Activated naive CD4-positive, alpha-beta T cell (primary cell): ENCODE measurements at regions not wholly inside any gene's neighbourhood (a gene's known extent, or its start where the extent isn't known, plus 50 kb on each side); places are given as distances from the start of the nearest gene placed in this dataset.
A peak's percentile ranks its signal among the peaks of the same experiment; 100 is the strongest.
"Not testable (repeated sequence)": the region's sequence is repeated elsewhere in the genome, so short reads cannot be mapped to it uniquely, and the experiment has no call there.

Experiments
- DNase-seq, 4 experiments: peaks; one replicate each; lab custom pipeline; 2025; lab: John Stamatoyannopoulos, UW

DNA sequence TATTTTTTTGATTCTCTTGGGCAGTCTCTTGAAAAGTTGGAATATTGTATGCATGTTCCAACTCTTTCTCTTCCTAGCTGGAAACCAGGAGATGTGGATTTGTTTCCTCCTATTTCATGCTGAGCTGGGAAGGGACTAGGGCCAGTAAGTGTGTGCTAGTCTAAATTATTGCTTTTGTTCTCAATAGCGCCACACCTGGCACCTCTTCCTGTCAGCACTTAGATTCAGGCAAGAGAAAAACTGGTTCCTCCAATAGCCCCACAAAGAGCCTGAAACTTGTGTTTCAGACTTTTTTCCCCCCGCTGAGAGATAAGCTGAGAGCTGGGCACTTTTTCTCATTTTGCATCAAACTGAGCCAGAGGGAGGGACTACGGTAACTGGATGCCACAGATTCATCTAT lies 353.4 kb downstream of the OLFM4 start:
- no peak for DNase-seq

DNA sequence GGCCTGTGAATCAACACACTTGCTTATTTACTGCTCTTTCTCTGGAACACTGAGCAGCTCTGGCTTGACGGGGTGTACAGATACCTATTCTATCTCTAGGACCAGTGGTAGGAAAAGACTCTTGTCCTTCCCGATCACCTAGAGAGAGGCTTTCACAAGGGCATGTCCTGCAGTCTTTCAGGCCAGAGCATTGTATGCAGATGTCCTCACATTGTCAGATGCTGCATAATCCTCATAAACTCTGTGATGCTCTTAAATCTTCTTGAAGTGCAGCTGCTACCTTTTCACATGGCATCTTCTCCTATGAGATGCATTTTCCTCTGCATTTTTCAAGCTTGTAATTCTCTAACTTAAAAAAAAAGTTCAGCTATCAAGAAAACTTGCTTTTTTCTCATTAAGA lies 369.4 kb downstream of the OLFM4 start:
- no peak for DNase-seq

DNA sequence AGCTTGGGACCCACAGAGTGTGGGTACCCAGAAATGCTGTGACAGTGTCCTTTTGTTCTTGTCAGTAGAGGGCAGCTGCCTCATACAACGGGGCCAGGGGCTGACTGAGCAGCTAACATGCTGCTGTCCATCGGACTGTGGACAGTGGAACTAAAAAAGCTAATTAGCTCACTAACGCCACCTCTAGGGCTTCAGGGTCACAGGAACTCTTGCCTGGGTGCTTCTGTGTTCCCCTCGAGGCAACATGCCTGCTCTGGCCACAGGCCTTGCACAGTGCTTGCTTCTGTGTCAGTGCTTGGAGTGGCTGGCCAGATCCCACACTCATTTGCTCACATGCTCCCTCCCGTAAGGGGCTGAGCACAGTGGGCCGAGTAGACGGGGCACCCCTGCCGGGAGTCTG lies 377.0 kb downstream of the OLFM4 start:
- DNase-seq = peak in 1 of 4 experiments; percentile 4

DNA sequence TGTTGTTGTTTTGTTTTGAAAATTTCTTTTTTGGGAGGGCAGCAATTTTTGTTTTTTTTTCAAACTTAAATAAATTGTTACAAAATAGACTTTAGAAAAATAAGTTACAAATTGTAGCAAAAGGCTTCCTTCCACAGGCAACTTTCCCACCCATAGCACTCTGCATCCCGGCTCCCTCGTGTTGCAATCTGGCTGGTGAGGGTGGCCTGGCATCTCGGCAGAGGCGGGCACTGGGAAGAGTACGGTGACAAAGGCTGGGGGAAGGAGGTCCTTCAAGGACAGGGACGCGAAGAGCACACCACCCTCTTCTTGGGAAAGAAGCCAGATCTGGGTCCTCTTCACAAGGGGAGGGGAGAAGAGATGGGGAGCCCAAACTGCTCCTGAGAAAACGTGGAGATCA lies 379.7 kb downstream of the OLFM4 start:
- no peak for DNase-seq

DNA sequence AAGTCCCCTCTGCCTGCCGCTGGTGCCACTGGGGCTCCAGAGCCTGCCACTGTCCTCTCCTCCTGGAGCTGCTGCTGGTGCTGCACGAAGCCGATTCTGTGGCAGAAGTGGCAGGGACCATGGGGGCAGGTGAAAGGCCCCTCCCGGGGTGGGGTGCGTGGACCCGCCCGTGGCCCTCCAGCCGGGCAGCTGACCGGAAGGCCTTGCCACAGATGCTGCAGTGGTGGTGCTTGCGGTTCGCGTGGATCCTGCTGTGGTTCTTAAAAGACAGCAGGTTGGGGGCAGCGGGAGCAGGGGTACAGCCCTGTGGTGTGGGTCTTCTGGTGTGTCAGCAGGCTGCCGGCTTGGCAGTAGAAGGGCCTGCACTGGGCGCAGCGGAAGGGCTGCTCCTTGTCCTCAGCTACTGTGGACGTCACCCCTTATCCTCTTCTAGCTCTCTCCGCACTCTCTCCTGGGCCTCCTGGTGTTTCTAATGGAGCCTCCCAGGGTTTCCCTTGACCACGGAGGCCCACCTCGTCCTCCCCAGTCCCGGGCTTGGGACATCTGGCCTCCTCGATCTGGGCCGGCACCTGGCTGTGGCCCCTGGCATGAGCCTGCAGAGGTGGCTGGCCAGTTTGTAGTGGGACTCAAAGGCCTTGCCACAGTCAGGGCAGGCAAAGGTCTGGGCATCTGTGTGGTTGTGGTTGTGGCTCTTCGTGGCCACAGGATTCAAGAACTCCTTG lies 380.4 kb downstream of the OLFM4 start:
- DNase-seq = no peak

DNA sequence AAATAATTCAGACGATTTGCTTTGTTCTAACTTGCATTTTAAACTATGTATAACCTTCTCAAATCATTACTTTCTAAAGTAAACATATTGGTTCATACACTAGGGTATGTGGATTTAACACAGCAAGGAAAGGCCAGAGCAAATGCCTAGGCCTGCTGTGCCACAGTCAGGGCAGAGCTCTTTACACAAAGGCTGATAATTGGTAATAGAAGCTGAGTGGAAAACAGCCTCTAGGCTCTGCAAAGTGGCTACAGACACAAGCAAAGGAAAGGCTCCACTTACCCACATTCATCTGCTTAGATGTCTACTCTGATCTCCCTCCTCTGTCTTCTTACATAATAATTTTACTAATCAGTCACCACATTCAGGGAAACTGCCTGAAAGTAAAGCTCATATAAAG lies 382.9 kb downstream of the OLFM4 start:
- DNase-seq = no peak

DNA sequence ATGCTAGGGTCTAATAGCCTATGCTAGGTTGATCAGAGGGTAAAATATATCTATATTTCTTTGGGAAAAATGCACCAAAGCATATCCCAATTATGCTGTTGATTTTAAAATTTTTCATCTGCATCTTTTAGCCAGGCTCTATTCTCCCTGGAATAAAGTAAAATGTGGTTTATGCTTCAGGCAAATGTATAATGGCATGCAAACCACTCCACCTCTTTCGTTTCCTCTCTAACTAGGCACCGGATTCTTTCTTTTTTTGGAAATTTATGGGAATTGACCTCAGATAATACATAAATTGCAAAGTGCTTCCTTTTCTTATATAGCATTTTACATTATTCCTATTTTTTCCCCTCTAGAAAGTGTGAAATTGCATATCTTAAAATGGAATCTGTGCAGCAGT lies 386.5 kb downstream of the OLFM4 start:
- no peak for DNase-seq

DNA sequence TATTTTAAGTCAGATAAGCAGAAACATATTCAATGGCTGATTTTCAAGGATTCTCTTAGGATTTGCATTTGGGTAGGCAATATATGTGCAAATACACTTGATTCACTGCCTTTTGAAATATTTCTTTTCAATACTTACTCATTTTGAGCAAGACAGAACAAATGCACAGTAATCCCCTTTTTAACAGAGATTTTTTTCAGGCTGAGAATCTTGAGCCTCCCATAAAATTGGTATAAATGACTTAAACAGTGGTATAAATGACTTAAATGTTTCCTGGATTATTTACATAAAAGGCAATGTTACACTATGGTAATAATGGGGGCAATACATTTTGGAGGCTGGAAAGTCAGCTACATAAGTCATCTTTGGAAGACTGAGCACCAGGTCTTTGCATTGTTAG lies 389.0 kb downstream of the OLFM4 start:
- DNase-seq = no peak

DNA sequence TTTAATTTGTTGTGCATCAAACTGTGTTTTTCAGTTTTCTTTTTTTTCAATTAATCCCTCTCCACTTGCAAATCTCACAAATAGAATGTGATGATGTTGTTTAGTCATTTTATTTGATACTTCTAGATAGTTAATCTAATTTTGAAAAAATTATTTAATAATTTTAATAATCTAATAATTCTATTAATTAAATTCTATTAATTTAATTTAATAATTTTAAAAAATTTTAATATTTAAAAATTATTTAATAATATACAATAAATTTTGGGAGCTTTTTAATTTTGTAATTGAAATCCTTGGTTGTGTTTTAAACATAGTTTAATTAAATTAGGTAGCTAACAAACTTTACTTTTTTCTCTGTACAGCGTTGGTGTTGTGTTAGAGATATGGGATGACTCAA lies 393.8 kb downstream of the OLFM4 start:
- DNase-seq = no peak

DNA sequence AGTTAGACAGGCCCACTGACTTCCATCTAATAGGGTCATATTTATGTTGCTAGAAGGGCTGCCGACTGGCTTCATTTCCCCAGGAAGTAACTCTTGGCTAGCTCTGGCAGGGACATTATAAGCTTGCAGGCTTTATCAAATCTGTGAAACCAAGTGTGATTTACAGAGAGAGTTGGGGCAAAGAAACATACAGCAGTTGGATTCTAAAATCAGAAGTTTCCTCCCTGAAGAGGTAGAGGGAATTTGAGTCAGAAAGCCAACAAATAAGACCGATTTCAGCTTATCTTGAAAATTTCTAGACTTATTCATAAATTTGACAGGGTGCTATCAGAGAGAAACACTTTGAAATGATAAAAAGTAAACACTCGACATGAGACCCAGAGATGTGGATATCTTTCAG lies 407.8 kb downstream of the OLFM4 start:
- DNase-seq = no peak

DNA sequence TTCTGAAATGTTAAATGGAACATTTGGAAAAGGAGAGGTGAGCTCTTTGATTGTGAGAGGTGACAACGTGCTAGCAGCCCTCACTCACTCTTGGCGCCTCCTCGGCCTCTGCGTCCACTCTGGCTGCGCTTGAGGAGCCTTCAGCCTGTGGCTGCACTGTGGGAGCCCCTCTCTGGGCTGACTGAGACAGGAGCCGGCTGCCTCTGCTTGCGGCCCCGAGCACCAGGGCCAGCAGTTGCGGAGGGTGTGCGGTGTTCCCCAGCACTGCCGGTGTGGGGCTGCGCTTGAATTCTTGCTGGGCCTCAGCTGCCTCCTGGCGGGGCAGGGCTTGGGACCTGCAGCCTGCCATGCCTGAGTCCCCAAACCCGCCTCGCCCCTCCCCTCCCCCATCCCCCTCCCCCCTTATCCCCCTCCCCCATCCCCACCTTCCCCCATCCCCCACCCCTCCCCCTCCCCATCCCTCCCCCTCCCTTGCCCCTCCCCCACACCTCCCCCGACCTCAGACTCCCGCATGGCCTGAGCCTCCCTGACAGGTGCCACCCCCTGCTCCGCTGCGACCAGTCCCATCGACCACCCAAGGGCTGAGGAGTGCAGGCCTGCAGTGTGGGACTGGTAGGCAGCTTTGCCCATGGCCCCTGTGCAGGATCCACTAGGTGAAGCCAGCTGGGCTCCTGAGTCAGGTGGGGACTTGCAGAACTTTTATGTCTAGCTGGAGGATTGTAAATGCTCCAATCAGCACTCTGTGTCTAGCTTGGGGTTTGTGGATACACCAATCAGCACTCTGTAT lies 411.0 kb downstream of the OLFM4 start:
- DNase-seq = no peak

DNA sequence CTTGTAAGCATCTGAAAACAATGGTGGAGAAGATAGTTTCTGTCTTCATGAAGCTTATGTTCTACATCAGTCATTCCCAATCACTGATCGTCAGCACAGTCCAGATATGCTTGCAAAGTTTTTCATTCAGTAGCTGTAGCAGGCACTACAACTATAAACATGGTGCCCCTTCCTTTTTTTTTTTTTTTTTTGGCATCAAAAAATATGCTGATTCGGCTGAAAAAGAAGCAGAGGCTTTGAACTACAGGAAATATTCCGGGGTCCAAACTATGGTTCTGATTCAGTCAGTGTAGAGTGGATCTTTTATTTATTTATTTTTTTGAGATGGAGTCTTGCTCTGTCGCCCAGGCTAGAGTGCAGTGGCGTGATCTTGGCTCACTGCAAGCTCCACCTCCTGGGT lies 414.4 kb downstream of the OLFM4 start:
- no peak for DNase-seq

DNA sequence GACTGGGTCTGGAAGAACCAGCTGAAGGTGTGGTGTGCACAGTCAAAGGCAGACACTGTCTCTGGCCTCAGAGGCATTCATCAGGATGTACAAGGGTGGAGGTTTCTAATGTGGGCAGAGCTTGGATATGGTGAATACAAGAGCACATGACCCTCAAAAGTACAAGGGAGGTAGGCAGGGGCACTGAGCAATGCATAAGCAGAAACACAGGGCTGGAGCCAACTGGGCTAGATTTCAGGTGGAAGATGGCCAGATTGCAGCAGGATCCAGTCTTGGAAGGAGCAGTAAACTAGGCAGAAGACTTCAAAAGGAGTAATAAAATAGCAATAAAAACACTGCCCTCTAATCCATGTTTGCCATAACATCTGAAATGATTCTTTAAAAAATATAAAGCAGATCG lies 417.1 kb downstream of the OLFM4 start:
- no peak for DNase-seq

DNA sequence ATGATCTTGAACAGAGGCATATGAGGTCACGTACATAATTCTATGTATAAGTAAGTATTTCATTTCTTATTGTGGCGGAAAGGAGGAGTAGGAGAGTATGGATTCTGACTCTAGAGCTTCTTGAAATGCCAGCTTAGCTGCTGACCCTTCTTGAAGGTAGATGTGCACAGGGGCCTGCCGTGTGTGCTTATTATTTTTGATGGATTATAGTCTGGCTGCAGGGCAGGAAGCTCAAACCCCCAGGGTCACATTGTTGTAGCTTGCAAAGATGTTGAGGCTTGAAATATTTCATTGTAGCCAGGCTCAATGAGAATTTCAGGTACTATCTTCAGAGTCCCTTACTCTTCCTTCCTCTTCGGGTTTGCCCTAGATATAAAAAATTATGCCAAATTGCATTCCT lies 418.8 kb downstream of the OLFM4 start:
- DNase-seq = no peak

DNA sequence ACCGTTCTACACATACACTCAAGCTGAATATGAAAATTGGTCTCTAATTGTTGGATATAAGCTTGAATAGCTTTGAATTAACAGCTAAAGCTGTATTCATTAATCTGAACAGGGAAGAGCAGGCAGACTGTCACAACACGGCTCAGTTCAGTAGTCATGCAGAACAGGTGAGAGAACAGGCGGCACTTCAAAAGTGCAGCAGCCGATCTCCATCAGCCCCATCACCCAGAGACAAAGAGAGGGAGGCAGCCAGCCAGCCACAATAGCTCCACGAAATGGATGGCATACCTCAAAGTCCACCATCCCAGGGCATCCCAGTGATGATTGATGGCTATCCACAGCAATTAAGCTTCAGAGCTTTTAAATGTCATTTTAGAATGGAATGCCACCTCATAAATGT lies 419.2 kb downstream of the OLFM4 start:
- DNase-seq = no peak

DNA sequence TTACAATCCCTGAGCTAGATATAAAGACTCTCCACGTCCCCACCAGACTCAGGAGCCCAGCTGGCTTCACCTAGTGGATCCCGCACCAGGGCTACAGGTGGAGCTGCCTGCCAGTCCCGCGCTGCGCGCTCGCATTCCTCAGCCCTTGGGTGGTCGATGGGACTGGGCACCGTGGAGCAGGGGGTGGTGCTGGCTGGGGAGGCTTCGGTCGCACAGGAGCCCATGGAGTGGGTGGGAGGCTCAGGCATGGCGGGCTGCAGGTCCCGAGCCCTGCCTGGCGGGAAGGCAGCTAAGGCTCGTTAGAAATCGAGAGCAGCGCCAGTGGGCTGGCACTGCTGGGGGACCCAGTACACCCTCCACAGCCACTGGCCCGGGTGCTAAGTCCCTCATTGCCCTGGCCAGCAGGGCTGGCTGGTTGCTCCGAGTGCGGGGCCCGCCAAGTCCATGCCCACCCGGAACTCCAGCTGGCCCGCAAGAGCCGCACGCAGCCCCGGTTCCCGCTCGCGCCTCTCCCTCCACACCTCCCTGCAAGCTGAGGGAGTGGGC lies 423.7 kb downstream of the OLFM4 start:
- not testable (repeated sequence) for DNase-seq

DNA sequence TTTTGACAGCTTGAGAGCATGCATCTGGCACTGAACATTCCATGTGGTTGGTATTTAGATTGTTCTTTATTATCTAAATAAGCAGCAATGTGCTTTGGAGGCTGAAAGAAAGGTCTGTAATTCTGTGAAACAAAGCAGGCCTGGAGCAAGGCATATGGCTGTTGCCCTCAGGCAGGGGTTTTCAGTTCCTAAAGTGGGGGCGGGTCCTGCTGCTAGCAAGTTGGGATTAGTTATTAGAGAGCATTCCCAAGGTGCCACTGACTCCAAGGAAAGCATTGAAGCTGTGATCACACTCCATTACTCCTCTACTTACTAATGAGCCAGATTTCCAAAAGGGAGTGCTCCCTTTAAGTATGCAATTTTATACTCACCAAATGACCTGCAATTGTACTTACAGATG lies 432.2 kb downstream of the OLFM4 start:
- DNase-seq = no peak

DNA sequence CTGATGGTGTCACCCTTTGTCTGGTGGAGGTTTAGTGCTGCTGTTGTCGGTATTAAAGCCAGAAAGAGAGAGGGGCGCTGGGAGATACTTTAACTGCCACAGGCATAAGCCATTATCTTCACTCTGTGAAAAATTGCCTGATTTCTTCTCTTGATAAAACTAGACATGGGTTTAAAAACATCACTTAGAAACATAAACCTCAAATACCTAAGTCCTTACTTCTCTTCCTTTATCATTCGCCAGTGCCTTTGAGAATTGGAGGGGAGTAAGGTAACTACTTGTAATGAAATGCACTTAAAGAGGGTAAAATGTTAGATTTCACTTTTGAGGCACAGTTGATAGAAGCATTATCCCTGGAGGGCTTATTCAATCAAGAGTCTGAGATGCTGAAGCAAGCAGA lies 434.5 kb downstream of the OLFM4 start:
- no peak for DNase-seq

DNA sequence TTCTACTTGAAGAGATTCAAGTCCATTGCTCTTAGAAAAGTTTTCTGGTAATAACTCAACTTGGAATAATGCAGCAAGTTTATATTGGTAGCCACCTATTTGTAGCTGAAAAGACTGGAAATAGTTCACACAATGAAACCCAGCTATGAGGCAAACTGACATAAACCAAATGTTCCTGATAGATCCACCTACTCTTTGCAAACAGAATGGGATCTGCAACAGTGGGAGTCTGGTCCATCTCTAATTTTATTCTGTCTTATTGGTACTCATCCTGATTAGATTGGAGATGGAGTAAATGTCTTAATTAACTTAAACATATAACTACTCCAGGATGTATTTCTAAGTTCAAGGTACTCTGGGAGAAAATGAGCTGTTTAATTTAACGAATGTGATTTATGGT lies 438.0 kb downstream of the OLFM4 start:
- DNase-seq = no peak

DNA sequence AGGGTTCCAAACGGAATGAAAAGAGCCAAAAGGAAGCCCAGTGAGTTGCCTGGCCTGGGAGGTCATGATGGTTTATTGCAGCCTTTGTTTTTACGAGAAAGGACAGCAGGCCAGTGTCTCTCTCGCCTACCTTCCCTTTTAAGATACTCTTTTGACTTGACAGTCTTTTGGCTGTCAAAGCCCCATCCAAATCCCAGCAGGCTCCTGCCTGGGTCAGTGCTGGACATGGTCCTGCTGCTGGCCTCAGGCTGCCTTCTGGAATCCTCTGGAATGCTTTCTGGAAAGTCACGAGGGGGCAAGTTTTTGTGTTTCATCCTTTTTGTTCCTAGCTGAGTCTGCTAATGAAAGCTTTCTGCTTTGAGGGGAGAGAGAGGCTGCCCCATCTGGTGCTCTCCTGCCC lies 444.8 kb downstream of the OLFM4 start:
- no peak for DNase-seq

DNA sequence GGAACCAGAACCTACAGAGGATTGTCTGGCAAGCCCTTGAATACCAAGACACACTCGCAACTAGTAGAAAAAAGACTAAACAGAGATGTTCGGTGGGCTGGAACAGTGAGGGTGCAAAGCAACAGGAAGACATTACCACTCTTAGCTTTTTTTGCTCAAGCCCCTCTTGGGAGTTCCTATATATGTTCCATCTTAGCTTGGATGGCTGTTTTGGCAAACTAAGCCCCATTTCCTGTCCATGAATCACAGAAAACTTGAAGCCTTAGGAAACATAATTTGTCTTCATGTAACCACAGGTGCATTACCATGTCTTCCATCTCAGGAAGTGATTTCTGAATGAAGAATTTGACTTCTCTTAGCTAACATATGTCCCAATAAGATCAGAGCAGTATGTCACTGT lies 446.3 kb downstream of the OLFM4 start:
- DNase-seq = no peak

DNA sequence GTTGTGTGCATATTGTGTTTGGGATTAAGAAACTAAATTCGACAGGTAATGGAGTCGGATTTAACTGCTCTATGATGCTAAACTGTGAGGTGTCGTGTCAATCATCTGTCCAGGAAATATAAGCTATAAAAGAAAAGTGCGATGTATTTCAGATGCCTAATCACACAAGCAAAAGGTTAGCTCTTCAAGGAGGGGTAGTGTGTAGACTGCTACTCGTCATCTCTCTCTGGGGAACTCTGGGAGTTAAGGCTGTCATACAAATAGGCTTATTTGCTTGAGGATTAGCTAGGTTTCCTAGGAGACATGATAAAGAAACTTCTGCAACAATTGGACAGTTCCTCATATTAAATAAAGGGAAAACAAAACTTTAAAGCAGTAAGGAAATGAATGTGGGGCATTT lies 462.1 kb downstream of the OLFM4 start:
- DNase-seq = no peak

DNA sequence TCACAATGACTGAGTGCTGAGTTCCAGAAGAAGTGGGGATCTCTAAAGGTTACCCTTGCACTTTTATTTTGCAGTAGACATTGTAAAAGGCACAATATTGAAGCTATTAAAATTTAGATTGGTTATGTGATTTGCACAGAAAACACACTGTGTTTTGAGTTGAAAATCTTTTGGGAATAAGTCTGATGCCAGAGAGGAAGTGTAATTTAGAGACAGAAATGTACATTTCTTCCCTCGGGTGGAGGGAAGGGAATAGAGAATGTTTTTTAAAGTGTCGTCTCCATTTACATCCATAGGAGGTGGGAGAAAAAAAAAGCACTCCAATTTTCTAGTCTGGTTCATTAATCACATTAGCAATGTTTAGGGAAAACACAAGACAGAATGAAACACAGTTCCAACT lies 465.8 kb downstream of the OLFM4 start:
- DNase-seq = no peak
